GM19467 (cell line): ENCODE measurements at regions not wholly inside any gene's neighbourhood (a gene's known extent, or its start where the extent isn't known, plus 50 kb on each side); places are given as distances from the start of the nearest gene placed in this dataset.
A peak's percentile ranks its signal among the peaks of the same experiment; 100 is the strongest.
"Not testable (repeated sequence)": the region's sequence is repeated elsewhere in the genome, so short reads cannot be mapped to it uniquely, and the experiment has no call there.

Experiments
- ATAC-seq: cut with Tn5 transposase; IDR thresholded peaks from one replicate; pipeline ENCODE4 v1.9.1; 2021; ENCODE audit warnings: mild to moderate bottlenecking, moderate library complexity; ENCODE audit not compliant: unreplicated experiment

GRCh38 chr5:111983459-111983858 lies 226.5 kb upstream of the NREP start:
- ATAC-seq, result no peak

GRCh38 chr5:111977436-111977829 lies 220.4 kb upstream of the NREP start:
- no peak for ATAC-seq

- no peak for ATAC-seq
Measured at GRCh38 chr5:111976705-111977435, 219.9 kb upstream of the NREP start.

GRCh38 chr5:111975133-111975532 lies 218.1 kb upstream of the NREP start:
- ATAC-seq, result no peak

GRCh38 chr5:111973961-111974360 lies 217.0 kb upstream of the NREP start:
- ATAC-seq, result no peak

- ATAC-seq, result no peak
Measured at GRCh38 chr5:111972548-111972947, 215.6 kb upstream of the NREP start.

- ATAC-seq, result no peak
Measured at GRCh38 chr5:111972080-111972479, 215.1 kb upstream of the NREP start.

- no peak for ATAC-seq
Measured at GRCh38 chr5:111968459-111968858, 211.5 kb upstream of the NREP start.

- no peak for ATAC-seq
Measured at GRCh38 chr5:111967463-111967862, 210.5 kb upstream of the NREP start.

- ATAC-seq, result no peak
Measured at GRCh38 chr5:111966290-111966689, 209.3 kb upstream of the NREP start.

GRCh38 chr5:111963555-111963954 lies 206.6 kb upstream of the NREP start:
- ATAC-seq, result no peak

- no peak for ATAC-seq
Measured at GRCh38 chr5:111962906-111963305, 205.9 kb upstream of the NREP start.

GRCh38 chr5:111961862-111962261 lies 204.9 kb upstream of the NREP start:
- no peak for ATAC-seq

- ATAC-seq, result no peak
Measured at GRCh38 chr5:111960476-111961215, 203.7 kb upstream of the NREP start.

- no peak for ATAC-seq
Measured at GRCh38 chr5:111958851-111959250, 201.9 kb upstream of the NREP start.

- not testable (repeated sequence) for ATAC-seq
Measured at GRCh38 chr5:111956765-111957164, 199.8 kb upstream of the NREP start.

GRCh38 chr5:111954516-111955395 lies 197.8 kb upstream of the NREP start:
- peak; percentile 70 for ATAC-seq

GRCh38 chr5:111953351-111954127 lies 196.5 kb upstream of the NREP start:
- no peak for ATAC-seq

GRCh38 chr5:111952555-111952954 lies 195.6 kb upstream of the NREP start:
- no peak for ATAC-seq

GRCh38 chr5:111950660-111951059 lies 193.7 kb upstream of the NREP start:
- no peak for ATAC-seq
